Hematopoietic multipotent progenitor cell treated with erythropoietin and hydrocortisone succinate and interleukin-3 and kit ligand, for 4 days (in vitro differentiated cells): ENCODE measurements at regions not wholly inside any gene's neighbourhood (a gene's known extent, or its start where the extent isn't known, plus 50 kb on each side); places are given as distances from the start of the nearest gene placed in this dataset.
A peak's percentile ranks its signal among the peaks of the same experiment; 100 is the strongest.
"Not testable (repeated sequence)": the region's sequence is repeated elsewhere in the genome, so short reads cannot be mapped to it uniquely, and the experiment has no call there.

ENCODE experiments used
- DNase-seq: peaks from one replicate; pipeline ENCODE4 v3.0.0-alpha.2; 2015

DNA sequence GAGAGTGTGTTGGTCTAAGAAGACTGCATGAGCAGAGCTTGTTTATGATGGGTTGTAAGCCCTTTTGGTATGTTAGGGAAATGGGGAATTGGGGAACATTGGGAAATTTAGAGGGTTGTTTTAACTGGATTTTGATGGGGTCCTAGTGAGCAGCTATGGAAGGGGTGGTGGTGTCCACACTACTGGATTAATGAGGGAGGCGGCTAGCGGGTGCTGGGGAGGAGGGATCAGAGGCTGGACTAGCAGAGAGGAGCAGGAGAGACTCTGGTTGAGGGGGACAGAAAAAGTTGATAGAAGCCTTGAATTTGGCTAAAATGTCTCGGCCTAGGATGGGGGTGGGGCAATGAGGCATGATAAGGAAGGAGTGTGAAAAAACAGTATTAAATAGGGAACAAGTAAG lies 1369.1 kb downstream of the UQCRFS1 start:
- DNase-seq = no peak

DNA sequence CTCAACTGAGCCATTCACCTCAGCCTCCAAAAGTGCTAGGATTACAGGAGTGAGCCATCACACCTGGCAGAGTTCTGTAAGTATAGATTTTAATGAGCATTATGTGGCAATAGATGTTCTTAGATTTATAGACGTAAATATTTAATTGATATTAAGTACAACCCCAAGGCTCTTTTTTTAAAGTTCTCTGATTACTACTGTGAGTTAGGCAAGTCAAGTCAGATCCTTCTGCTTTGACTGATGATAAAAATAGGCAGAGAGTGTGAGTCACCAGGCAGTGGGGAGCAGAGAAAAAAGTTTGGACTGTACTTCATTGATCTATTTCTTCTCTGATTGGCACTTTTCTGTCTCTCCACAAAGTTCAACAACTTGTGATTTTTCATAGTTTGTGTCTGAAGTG lies 1379.9 kb downstream of the UQCRFS1 start:
- no peak for DNase-seq

DNA sequence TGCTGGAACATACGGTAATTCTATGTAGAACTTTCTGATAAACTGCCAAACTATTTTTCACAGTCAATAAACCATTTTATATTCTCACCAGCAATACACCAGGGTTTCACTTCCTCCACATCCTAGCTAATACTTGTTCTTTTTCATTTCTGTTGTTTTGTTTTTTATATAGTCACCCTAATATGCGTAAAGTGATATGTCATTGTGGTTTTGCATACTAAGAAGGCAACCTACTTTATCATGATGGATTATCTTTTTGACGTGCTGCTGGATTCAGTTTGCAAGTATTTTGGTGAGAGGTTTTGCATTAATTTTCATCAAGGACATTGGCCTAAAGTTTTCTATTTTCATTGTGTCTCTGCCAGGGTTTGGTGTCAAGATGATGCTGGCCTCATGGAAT lies 1384.1 kb downstream of the UQCRFS1 start:
- DNase-seq = peak; percentile 51

DNA sequence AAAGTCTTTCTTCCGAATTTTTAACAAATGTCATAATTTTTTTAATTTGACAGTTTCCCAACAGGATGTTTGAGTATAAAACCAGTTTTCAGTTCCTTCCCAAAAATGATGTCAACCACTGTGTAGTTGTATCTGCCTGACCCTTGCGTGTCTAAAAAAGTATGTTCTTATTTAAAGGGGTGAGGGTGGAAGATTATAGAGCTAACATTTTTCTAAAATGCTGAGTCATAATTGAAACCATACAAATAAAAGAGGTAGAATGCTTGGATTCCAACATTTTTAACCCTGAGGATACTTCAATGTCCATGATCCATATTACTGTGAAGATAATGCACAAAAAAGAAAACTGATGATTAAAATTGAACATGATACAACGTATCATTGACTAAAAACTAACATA lies 1388.8 kb downstream of the UQCRFS1 start:
- DNase-seq = no peak

DNA sequence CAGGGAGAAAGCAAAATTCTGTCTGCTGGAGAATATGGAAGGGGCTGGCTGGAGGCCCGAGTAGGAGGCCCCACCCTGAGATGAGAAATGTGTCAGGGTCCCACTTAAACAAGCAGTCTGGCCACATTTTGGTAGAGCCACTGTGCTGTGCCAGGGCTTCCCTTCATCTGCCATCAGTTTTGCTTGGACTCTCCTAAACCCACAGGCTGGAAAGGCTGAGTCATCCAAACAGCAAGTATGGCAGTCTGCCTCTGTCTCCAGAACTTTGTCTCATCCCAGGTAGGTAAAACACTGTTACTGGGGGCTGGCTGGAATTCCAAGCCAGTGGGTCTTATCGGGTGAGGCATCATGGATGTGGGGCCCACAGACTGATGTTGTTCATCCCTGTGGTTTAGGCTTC lies 1390.6 kb downstream of the UQCRFS1 start:
- DNase-seq = no peak

DNA sequence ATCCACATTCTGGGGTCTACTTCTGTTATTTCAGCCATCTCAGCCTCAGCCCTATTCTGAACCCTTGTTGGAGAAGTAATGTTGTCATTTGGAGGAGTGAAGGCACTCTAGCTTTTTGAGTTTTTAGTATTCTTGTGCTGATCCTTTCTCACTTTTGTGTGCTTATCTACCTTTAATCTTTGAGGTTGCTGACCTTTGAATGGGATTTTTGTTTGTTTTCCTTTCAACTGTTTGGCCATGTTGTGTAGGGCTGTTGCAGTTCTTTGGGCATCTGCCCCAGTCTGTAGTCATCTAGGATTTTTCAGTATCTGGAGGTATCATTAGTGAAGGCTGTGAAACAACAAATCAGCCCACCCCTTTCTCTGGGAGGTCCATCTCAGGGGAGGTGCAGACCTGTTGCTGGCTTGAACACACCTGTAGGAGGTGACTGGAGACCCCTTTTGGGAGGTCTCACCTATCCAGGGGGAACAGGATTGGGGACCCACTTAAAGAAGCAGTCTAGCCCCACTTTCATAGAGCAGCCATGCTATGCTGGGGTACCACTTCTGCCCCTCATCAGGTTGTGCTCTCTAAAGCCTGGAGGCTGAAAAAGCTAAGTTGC lies 1391.4 kb downstream of the UQCRFS1 start:
- DNase-seq = no peak

DNA sequence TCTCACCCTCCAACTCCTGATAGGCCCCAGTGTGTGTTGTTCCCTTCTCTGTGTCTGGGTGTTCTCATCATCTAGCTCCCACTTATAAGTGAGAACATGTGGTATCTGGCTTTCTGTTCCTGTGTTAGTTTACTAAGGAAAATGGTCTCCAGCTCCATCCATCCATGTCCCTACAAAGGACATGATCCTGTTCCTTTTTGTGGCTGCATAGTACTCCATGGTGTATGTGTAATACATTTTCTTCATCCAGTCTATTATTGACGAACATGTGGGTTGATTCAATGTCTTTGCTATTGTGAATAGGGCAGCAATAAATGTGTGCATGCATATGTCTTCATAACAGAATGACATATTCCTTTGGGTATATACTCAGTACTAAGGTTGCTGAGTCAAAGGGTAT lies 1397.0 kb downstream of the UQCRFS1 start:
- DNase-seq = no peak

DNA sequence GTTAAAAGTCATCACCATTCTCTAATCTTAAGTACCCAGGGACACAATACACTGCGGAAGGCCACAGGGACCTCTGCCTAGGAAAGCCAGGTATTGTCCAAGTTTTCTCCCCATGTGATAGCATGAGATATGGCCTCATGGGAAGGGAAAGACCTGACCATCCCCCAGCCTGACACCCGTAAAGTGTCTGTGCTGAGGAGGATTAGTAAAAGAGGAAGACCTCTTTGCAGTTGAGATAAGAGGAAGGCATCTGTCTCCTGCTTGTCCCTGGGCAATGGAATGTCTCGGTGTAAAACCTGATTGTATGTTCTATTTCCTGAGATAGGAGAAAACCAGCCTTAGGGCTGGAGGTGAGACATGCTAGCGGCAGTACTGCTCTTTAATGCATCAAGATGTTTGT lies 1398.1 kb downstream of the UQCRFS1 start:
- peak; percentile 28 for DNase-seq

DNA sequence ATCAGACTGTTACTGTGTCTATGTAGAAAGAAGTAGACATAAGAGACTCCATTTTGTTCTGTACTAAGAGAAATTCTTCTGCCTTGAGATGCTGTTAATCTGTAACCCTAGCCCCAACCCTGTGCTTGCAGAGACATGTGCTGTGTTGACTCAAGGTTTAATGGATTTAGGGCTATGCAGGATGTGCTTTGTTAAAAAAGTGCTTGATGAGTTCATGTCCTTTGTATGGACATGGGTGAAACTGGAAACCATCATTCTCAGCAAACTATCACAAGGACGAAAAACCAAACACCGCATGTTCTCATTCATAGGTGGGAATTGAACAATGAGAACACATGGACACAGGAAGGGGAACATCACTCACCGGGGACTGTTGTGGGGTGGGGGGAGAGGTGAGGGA lies 1398.7 kb downstream of the UQCRFS1 start:
- DNase-seq = not testable (repeated sequence)

DNA sequence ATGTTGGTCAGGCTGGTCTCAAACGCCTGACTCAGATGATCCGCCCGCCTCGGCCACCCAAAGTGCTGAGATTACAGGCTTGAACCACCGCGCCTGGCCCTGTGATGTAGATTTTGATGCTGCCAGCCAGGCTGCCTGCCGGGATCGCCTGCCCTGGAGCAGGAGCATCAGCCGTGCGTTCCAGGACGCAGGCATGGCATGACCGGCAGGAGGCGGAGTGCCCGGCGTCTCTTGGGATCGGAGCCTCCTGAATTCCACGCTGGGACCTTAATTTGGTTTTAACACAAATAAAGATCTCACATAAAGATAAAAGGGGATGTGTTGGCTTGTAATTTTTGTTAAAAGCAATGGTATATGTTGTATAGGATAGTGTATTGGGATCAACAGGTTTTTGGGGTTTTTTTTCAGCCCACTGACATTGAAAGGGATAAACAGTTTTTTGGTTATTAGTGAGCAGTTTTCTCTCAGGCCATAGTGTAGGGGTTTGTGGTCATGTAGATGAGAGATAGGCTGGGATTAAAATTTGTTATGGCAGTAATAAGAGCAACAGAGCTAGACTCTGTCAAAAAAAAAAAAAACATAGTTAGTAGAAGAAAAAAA lies 1406.4 kb downstream of the UQCRFS1 start:
- no peak for DNase-seq

DNA sequence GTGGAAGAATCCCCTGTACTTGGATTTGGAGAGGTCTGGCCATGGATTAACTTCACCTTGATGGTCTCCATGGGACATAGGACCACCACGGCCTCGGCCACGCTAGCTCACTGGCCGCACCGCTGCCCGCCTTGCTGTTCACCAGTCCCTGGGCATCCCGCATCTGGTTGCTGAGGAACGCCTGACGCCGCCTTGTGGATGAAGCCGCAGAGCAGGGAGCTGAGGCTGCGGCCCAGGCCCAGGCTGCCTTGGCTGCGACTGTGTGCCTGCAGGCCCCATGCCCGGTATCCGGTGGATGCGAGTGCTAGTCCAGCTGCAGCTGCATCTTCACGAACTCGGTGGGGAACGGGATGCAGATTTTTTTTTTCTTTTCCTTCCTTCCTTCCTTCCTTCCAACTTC lies 1407.1 kb downstream of the UQCRFS1 start:
- DNase-seq = no peak

DNA sequence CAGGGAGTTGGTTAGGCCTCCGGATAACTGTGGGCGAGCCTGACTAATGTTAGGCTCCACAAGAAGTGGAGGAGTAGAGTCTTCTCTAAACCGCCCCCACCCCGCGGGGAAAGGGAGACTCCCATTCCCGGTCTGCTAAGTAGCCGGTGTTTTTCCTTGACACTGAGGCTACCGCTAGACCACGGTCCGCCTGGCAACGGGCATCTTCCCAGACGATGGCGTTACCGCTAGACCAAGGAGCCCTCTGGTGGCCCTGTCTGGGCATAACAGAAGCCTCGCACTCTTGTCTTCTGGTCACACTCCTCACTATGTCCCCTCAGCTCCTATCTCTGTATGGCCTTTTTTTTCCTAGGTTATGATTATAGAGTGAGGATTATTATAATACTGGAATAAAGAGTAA lies 1410.7 kb downstream of the UQCRFS1 start:
- DNase-seq = not testable (repeated sequence)

DNA sequence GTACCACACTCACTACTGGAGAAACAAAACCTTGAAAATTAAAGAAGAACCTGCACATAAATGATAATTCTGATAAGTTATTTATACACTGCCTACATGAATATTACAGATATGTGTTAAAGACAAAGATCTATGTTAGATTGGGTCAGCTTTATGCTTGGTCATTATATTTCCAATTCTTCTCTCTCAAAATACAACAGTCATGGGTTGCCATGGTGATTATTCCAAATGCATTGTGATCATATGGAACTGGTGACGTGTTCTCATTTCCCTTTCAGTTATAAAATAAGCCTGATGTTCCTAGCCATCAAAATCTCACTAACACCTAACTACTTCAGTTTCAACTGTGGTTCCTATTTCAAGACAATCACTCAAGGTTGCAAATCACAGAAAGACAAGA lies 1416.4 kb downstream of the UQCRFS1 start:
- no peak for DNase-seq

DNA sequence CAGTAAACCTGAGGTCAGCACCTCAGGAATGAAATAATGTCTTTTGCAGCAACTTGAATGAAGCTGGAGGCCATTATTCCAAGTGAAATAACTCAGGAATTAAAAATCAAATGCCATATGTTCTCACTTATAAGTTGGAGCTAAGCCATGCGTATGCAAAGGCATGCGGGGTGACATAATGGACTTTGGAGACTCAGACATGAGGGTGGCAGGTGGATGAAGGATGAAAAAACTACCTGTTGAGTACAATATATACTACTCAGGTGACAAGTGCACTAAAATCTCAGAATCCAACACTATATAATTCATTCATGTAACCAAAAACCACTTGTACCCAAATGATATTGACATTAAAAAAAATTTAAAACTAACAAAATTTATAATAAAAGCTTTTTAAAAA lies 1416.9 kb downstream of the UQCRFS1 start:
- DNase-seq = no peak

DNA sequence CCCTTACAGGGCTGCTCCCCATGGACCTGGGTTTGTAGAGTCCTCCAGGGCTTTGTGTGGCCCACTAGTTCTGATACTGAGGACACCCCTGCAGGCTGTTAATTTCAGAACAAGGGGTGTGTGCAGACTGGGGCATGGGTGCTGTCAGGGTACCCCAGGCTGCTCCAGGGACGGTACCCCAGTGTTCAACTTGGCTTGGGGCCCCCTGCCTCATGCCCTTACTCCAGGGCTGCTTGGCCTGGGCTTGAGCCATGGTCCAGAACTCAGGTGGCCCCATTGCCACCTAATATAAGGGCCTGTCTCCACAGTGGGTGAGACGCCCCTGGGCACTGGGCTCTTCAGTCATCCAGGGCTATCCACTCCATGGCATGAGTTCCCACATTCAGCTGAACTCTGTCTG lies 1417.6 kb downstream of the UQCRFS1 start:
- no peak for DNase-seq

DNA sequence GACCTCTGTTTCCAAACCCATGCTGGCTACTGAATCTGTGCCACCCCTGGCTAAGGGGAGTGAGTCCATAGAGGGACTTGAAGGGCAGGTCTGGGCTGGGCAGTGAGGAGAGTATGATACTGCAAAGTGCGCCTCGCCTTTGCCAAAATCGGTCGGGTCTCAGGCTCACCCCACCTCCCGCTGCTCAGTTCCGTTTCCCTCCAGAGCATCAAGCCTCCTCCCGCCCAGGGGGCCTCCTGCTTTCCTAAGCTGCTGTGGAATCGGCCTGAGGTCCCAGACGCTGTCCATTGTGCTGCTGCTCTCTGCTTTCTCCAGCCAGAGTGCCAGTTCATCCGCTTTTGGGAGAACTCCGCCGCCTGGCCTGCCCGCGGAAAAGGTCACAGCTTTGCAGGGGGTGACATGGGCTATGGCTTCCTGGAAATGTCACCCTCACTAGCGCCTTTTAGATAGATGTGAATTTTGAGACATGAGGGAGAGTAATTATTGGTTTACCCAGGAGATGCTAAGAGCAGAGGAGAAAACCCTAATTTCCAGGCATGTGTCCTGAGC lies 1418.4 kb downstream of the UQCRFS1 start:
- DNase-seq = peak; percentile 59

DNA sequence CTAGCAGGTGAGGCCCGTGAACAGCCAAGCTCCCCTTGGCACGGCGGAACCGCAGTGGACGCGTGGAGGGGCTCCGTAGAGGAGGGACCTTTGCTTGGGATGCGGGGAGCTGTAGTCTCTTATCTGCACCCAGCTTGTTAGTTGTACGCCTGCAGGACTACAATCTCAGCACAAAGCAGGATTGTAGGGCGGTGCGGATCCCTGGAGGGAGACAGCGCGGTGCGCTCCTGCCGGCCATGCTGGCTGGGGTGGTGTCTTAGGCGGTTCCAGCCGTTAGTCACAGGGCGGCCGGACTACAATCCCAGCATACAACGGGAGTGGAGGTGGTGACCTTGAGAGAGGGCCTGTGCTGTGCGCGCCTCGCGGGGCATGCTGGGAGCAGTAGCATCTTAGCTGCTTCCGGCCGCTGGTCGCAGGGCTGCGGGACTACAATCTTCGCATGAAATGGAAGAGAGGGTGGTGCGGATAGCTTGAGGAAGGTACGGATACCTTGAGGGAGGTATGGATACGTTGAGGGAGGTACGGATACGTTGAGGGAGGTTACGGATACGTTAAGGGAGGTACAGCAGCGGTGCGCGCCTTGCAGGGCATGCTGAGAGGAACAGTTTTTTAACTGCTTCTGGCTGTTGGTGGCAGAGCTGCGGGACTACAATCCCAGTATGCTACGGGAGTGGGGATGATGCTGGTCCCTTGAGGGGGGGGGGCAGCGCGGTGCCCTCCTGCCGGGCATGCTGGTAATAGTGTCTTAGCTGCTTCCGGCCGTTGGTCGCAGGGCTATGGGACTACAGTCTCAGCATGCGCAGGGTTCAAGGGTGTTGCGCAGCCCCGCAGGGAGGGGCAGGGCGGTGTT lies 1419.1 kb downstream of the UQCRFS1 start:
- peak; percentile 98 for DNase-seq

DNA sequence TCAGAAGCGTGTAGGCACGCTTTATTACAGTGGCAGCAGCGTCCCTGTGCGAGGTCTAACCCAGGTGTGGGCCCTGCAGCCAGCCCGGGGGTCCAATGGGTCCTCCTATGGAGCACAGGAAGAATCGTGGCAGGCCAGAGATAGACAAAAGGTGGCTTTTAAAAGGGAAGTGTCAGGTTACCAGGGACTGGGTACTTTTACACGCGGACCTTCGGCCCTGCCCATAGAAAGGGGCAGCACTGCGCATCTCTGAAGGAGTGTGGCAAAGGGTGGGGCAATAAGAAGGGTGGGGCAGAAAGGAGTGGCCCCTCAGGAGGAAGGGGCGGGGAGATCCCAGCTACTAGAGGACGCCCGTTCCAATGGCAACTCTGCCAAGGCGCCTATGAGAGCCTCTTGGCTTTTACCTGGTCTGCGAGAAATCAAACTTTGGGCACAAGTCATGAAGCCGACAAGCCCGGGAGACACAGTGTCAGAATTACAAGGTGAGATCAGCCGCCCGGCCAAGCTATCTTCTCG lies 1419.8 kb downstream of the UQCRFS1 start:
- DNase-seq = peak; percentile 97

DNA sequence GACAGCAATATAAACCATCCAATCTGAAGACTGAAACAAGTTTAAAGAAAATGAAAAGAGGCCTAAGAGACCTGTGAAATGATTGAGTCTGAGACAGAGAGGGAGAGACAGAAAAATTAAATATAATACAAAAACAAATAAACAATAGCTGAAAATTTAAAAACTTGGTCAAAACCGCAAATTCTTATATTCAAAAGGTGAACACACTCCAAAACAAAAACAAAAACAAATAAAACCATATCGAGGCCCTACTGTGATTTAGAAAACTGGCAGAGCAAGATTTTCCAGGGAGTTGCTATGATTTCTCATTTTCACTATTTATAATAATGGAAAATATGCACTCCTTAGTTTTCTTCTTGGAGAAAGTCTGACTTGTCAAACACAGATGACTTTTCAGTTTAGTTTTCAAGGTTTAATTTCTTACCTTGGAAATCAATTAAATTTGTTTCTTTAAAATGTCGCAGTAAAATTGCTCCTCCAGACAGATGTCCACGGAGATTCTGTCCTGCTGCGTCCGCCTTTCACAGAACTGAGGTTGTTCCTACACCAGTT lies 1420.3 kb downstream of the UQCRFS1 start:
- DNase-seq = no peak

DNA sequence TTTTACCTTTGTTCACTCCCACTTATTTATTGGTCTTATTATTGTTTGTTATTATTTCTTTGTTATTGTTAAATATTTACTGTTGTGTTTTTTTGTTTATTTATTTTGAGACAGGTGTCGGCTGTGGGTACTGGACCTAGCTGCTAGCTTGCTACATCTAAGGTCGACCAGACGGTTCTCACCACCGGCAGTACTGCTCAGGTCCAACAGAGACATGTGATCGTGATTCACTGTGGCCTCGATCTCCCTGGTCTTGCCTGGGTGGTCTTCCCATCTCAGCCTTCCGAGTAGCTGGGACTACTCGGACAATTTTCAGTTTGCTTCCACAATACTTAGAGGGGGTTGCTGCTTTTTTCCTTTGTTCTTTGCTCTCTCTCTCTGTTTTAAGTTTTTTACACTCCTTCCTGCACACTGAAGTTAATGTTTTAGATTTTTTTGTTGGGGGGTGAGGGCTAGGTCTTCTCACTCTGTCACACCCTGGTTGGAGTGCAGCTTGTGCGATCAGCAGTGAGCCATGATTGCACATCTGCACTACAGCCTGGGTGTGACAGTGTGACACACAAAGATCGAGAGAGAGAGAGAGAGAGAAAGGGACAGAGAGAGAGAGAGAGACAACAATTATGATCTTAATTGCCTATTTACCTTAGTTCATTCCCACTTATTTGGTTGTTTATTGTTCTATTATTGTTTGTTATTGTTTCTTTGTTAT lies 1432.4 kb downstream of the UQCRFS1 start:
- peak; percentile 10 for DNase-seq

DNA sequence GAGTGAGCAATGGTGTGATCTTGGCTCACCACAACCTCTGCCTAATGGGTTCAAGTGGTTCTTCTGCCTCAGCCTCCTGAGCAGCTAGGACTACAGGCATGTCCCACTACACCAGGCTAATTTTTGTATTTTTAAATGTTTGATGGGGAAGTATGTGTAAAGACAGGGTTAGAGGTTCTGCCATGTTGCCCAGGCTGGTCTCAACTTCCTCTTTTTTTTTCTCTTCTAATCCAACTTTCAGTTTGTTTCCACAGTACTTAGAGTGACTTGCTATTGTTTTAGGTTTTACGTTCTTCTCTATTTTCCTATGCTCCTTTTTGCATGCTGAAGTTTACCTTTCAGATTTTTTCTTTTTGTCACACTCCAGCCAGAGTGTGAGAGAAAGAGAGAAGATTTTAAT lies 1433.0 kb downstream of the UQCRFS1 start:
- peak; percentile 78 for DNase-seq

DNA sequence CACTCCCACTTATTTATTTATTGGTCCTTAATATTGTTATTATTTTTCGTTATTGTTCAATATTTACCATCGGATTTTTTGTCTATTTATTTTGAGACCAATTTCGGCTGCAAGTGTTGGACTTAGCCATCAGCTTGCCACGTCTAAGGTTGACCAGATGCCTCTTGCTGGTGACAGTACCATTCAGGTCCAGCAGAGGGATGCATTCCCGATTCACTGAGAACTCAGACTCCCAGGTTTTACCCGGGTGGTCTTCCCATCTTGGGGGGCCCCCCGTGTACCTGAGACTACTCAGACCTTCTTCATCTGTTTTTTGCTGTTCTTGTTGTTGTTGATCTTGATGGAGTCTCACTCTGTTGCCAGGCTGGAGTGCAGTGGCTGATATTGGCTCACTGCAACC lies 1435.2 kb downstream of the UQCRFS1 start:
- no peak for DNase-seq

DNA sequence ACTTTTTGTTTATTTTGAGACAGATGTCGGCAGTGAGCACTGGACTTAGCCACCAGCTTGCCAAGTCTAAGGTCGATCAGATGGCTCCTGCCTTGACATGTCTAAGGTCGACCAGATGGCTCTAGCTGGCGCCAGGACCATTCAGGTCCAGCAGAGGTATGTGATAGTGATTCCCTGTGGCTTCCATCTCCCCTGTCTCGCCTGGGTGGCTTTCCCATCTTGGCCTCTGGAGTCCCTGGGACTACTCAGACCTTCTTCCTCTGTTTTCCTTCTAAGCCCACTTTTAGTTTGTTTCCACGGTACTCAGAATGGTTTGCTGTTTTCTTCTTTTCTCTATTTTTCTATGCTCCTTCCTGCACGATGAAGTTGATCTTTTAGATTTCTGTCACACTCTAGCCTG lies 1435.7 kb downstream of the UQCRFS1 start:
- DNase-seq = no peak
